Gastrocnemius medialis (tissue), 4 donors: ENCODE measurements at regions not wholly inside any gene's neighbourhood (a gene's known extent, or its start where the extent isn't known, plus 50 kb on each side); places are given as distances from the start of the nearest gene placed in this dataset.

Source experiments
- ATAC-seq, 2 donors: fragments of 150-250 bp; one replicate each; pipeline ENCODE4 v1.9.1; 2016
- DNase-seq, 2 donors: peaks; one replicate each; pipeline ENCODE4 v3.0.0-alpha.2; 2019
- H3K27ac ChIP-seq, 4 donors: fragments of 200-600 bp; sonication (generic); 1 replicate in 1 of 4; 2 replicates in 3 of 4; pipeline ENCODE4 v1.5.1; 2016 to 2018; ENCODE audit warnings: mild to moderate bottlenecking in 2 of 4, moderate library complexity in 1 of 4
- H3K27me3 ChIP-seq, 3 donors: fragments of 200-600 bp; sonication (generic) in 2 of 3; 1 replicate in 1 of 3; 2 replicates in 2 of 3; pipeline versions ENCODE4 v1.5.1 to v1.6.0; 2016 to 2019; ENCODE audit warnings: mild to moderate bottlenecking in 1 of 3, moderate library complexity in 1 of 3
- H3K36me3 ChIP-seq, 2 donors: fragments of 200-600 bp; sonication (generic) in 1 of 2; one replicate each; pipeline ENCODE4 v1.5.1; 2017 to 2018
- H3K4me1 ChIP-seq, 2 donors: fragments of 200-600 bp; sonication (generic) in 1 of 2; one replicate each; pipeline ENCODE4 v1.5.1; 2016 to 2017; ENCODE audit warnings: mild to moderate bottlenecking in 2 of 2
- H3K4me3 ChIP-seq, 4 donors: fragments of 200-600 bp; sonication (generic) in 3 of 4; 1 replicate in 1 of 4; 2 replicates in 3 of 4; pipeline ENCODE4 v1.5.1; 2016 to 2019; ENCODE audit warnings: mild to moderate bottlenecking in 2 of 4
- H3K9me3 ChIP-seq, 3 donors: fragments of 200-600 bp; sonication (generic) in 2 of 3; 1 replicate in 1 of 3; 2 replicates in 2 of 3; pipeline ENCODE4 v1.5.1; 2016 to 2019
- POLR2A ChIP-seq, 2 donors: fragments of 450-650 bp; IDR thresholded peaks; one replicate each; pipeline ENCODE4 v1.6.1; 2017; ENCODE audit warnings: antibody characterized with exemption in 2 of 2, mild to moderate bottlenecking in 2 of 2, moderate library complexity in 2 of 2
- in situ Hi-C, 4 donors: fragments of 200-750 bp; cut with MboI; loops; one replicate each; pipeline versions ENCODE4 v1.15.0 to v1.8.0; 2017; ENCODE audit warnings: low sequenced_read_pairs in 4 of 4
- intact Hi-C: fragments of 100-400 bp; cut with DNase I; formaldehyde crosslinking; loops from one replicate; pipeline ENCODE4 v1.15.1; 2023; ENCODE audit warnings: low total_unique reads
- TF ChIP-seq, protein P1 (sequence below), 5 experiments: fragments of 450-650 bp in 3 of 5; fragments of 200-600 bp in 2 of 5; sonication (generic) in 2 of 5; IDR thresholded peaks in 4 of 5; conservative IDR thresholded peaks in 1 of 5; 1 replicate in 4 of 5; 2 replicates in 1 of 5; pipeline ENCODE4 v1.5.1; 2016 to 2019; ENCODE audit warnings: antibody characterized with exemption in 5 of 5, mild to moderate bottlenecking in 3 of 5, moderate library complexity in 3 of 5

DNA sequence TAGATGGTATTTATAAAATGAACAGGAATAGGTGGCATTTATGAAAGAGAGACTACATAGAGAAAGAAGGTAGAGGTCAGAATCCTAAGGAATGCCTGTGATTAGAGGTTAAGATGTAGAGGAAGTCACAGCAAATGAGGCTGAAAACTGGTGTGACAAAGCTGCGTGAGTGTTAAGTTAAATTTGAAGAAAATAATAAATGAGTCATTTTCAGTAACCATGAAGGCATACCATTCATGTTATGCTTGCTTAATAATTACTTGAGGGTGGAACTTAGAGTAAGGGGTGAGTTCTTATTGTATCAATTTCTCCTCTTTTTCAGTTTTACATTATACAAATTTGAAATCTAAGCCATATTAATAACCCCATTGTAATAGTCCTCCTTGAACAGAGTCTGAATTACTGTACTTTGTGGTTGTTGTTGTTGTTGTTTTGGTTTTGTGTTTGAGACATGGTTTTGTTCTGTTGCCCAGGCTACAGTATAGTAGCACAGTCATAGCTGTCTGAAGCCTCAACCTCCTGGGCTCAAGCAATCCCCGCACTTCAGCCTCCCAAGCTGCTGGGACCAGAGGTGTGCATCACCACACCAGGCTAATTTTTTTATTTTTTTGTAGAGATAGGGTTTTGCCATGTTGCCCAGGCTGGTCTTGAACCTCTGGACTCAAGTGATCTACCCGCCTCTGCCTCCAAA is 761.5 kb downstream of the GALC start:
- Histone ChIP-seq H3K4me1 (no peaks in the 10 kb centered on the region), H3K36me3 (no peaks in the 10 kb centered on the region), H3K4me3 (no peak overlapping the region), H3K27ac (no peak overlapping the region), H3K27me3 (no peaks in the 10 kb centered on the region), H3K9me3 (no peaks in the 10 kb centered on the region)
- TF ChIP-seq POLR2A (IDR thresholded peaks at IDR 0.05) = no peak
- TF ChIP-seq, protein P1, sequence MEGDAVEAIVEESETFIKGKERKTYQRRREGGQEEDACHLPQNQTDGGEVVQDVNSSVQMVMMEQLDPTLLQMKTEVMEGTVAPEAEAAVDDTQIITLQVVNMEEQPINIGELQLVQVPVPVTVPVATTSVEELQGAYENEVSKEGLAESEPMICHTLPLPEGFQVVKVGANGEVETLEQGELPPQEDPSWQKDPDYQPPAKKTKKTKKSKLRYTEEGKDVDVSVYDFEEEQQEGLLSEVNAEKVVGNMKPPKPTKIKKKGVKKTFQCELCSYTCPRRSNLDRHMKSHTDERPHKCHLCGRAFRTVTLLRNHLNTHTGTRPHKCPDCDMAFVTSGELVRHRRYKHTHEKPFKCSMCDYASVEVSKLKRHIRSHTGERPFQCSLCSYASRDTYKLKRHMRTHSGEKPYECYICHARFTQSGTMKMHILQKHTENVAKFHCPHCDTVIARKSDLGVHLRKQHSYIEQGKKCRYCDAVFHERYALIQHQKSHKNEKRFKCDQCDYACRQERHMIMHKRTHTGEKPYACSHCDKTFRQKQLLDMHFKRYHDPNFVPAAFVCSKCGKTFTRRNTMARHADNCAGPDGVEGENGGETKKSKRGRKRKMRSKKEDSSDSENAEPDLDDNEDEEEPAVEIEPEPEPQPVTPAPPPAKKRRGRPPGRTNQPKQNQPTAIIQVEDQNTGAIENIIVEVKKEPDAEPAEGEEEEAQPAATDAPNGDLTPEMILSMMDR (IDR thresholded peaks at IDR 0.05 in 4 of 5, conservative IDR thresholded peaks at IDR 0.05 in 1 of 5) = no peak
- ATAC-seq = no peak
- intact Hi-C loops = no loop called here
- in situ Hi-C loops = no loop called here
- DNase-seq = no peak

GRCh38 chr14:87230726-87231125 is 762.3 kb downstream of the GALC start:
- Histone ChIP-seq H3K27ac (no peak overlapping the region), H3K4me3 (no peak overlapping the region), H3K9me3 (no peaks in the 10 kb centered on the region), H3K36me3 (no peaks in the 10 kb centered on the region), H3K4me1 (no peaks in the 10 kb centered on the region), H3K27me3 (no peaks in the 10 kb centered on the region)
- intact Hi-C loops (no loop called here), in situ Hi-C loops (no loop called here)
- ATAC-seq = no peak
- TF ChIP-seq, protein P1 (IDR thresholded peaks at IDR 0.05 in 4 of 5, conservative IDR thresholded peaks at IDR 0.05 in 1 of 5) = no peak
- no peak for TF ChIP-seq POLR2A (IDR thresholded peaks at IDR 0.05)
- DNase-seq = no peak

DNA sequence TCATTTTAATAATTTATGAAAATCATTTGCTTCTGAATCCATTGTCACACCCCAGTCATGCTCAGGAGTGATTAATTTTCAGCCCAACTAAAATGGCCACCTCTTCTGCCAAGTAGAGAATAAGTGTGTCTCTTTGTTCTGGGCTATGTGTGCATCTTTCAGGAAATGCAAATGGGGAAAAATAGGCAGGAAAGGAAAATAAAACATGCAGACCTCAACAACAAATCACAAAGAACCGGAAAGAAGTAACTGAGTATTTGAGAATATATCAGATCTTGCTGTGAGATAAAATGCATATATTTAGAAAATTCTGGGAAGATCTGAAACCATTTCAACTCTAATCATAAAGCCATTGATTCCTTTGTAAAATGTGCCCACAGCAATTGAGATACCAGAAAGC is 763.9 kb downstream of the GALC start:
- Histone ChIP-seq H3K27ac (no peak overlapping the region), H3K4me1 (no peaks in the 10 kb centered on the region), H3K27me3 (no peaks in the 10 kb centered on the region), H3K36me3 (no peaks in the 10 kb centered on the region), H3K9me3 (no peaks in the 10 kb centered on the region), H3K4me3 (no peak overlapping the region)
- ATAC-seq (no peak), DNase-seq (no peak)
- intact Hi-C loops = no loop called here
- TF ChIP-seq, protein P1 (IDR thresholded peaks at IDR 0.05 in 4 of 5, conservative IDR thresholded peaks at IDR 0.05 in 1 of 5) = no peak
- no peak for TF ChIP-seq POLR2A (IDR thresholded peaks at IDR 0.05)
- in situ Hi-C loops = no loop called here

DNA sequence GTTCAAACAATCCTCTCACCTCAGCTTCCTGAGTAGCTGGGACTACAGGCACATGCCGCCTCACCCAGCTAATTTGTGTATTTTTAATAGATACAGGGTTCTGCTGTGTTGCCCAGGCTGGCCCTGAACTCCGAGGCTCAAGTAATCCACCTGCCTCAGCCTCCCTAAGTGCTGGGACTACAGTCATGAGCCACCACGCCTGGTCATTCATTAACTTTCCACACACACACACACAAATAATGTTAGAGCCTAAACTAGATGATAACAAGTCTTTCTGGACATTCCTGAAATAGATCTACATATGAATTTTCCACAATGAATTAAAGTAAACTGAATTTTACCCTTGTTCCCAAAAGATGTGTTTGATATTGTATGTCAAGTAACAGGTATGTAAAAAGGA is 776.0 kb downstream of the GALC start:
- DNase-seq = no peak
- TF ChIP-seq, protein P1 (IDR thresholded peaks at IDR 0.05 in 4 of 5, conservative IDR thresholded peaks at IDR 0.05 in 1 of 5) = no peak
- no peak for TF ChIP-seq POLR2A (IDR thresholded peaks at IDR 0.05)
- no peaks in the 10 kb centered on the region for H3K9me3 ChIP-seq
- H3K4me1 ChIP-seq = no peaks in the 10 kb centered on the region
- no peak for ATAC-seq
- H3K36me3 ChIP-seq = no peaks in the 10 kb centered on the region
- H3K4me3 ChIP-seq = no peak overlapping the region
- intact Hi-C loops (no loop called here), in situ Hi-C loops (no loop called here)
- no peaks in the 10 kb centered on the region for H3K27me3 ChIP-seq
- no peak overlapping the region for H3K27ac ChIP-seq

GRCh38 chr14:87214558-87214957 is 778.4 kb downstream of the GALC start:
- no peaks in the 10 kb centered on the region for H3K27me3 ChIP-seq
- no peak overlapping the region for H3K4me3 ChIP-seq
- in situ Hi-C loops = no loop called here
- no peak overlapping the region for H3K27ac ChIP-seq
- intact Hi-C loops = no loop called here
- no peaks in the 10 kb centered on the region for H3K4me1 ChIP-seq
- no peak for ATAC-seq
- no peaks in the 10 kb centered on the region for H3K9me3 ChIP-seq
- TF ChIP-seq, protein P1 (IDR thresholded peaks at IDR 0.05 in 4 of 5, conservative IDR thresholded peaks at IDR 0.05 in 1 of 5) = no peak
- TF ChIP-seq POLR2A (IDR thresholded peaks at IDR 0.05) = no peak
- H3K36me3 ChIP-seq = no peaks in the 10 kb centered on the region
- DNase-seq = no peak
